ENCODE measurements at regions not wholly inside any gene's neighbourhood (a gene's known extent, or its start where the extent isn't known, plus 50 kb on each side); places are given as distances from the start of the nearest gene placed in this dataset.

GRCh38 chr12:98371419-98371818 is 144.0 kb upstream of the TMPO start:
- H3K9ac ChIP-seq (ENCODE audit: low read depth, low read length) = no peak overlapping the region
- no peaks in the 10 kb centered on the region for H3K9me3 ChIP-seq (ENCODE audit: control insufficient read depth, insufficient read depth, low read length)
- no peaks in the 10 kb centered on the region for H3K36me3 ChIP-seq (ENCODE audit: insufficient read depth, low read length)
- peaks cover 8% of the 10 kb centered on the region; the same call in 1 of the 2 replicates for H3K4me1 ChIP-seq (ENCODE audit: insufficient read depth, low read length)

- Histone ChIP-seq H3K9me3 (ENCODE audit: control insufficient read depth, insufficient read depth, low read length) (no peaks in the 10 kb centered on the region), H3K9ac (ENCODE audit: low read depth, low read length) (no peak overlapping the region), H3K4me1 (ENCODE audit: insufficient read depth, low read length) (peaks cover 8% of the 10 kb centered on the region; the same call in 1 of the 2 replicates), H3K36me3 (ENCODE audit: insufficient read depth, low read length) (no peaks in the 10 kb centered on the region)
These were observed 142.9 kb upstream of the TMPO start for GRCh38 chr12:98372340-98373024.

GRCh38 chr12:98373025-98373554 is 142.3 kb upstream of the TMPO start:
- Histone ChIP-seq H3K9ac (ENCODE audit: low read depth, low read length) (no peak overlapping the region), H3K4me1 (ENCODE audit: insufficient read depth, low read length) (peaks cover 8% of the 10 kb centered on the region; the same call in 1 of the 2 replicates), H3K36me3 (ENCODE audit: insufficient read depth, low read length) (no peaks in the 10 kb centered on the region), H3K9me3 (ENCODE audit: control insufficient read depth, insufficient read depth, low read length) (no peaks in the 10 kb centered on the region)

GRCh38 chr12:98374007-98374406 is 141.4 kb upstream of the TMPO start:
- Histone ChIP-seq H3K9ac (ENCODE audit: low read depth, low read length) (no peak overlapping the region), H3K4me1 (ENCODE audit: insufficient read depth, low read length) (peaks cover 8% of the 10 kb centered on the region; the same call in 1 of the 2 replicates), H3K9me3 (ENCODE audit: control insufficient read depth, insufficient read depth, low read length) (no peaks in the 10 kb centered on the region), H3K36me3 (ENCODE audit: insufficient read depth, low read length) (no peaks in the 10 kb centered on the region)

- Histone ChIP-seq H3K36me3 (ENCODE audit: insufficient read depth, low read length) (no peaks in the 10 kb centered on the region), H3K4me1 (ENCODE audit: insufficient read depth, low read length) (no peaks in the 10 kb centered on the region), H3K9me3 (ENCODE audit: control insufficient read depth, insufficient read depth, low read length) (no peaks in the 10 kb centered on the region), H3K9ac (ENCODE audit: low read depth, low read length) (no peak overlapping the region)
These were observed 136.3 kb upstream of the TMPO start for GRCh38 chr12:98379106-98379505.

GRCh38 chr12:98385641-98386040 is 129.7 kb upstream of the TMPO start:
- Histone ChIP-seq H3K9me3 (ENCODE audit: control insufficient read depth, insufficient read depth, low read length) (no peaks in the 10 kb centered on the region; the same call in 1 of the 2 replicates), H3K4me1 (ENCODE audit: insufficient read depth, low read length) (no peaks in the 10 kb centered on the region)

GRCh38 chr12:98387444-98387843 is 127.9 kb upstream of the TMPO start:
- Histone ChIP-seq H3K9me3 (ENCODE audit: control insufficient read depth, insufficient read depth, low read length) (no peaks in the 10 kb centered on the region; the same call in 1 of the 2 replicates), H3K36me3 (ENCODE audit: insufficient read depth, low read length) (no peaks in the 10 kb centered on the region), H3K4me1 (ENCODE audit: insufficient read depth, low read length) (no peaks in the 10 kb centered on the region), H3K9ac (ENCODE audit: low read depth, low read length) (no peak overlapping the region)

More at GRCh38 chr12:98385641-98386040, 129.7 kb upstream of the TMPO start:
- H3K9ac ChIP-seq (ENCODE audit: low read depth, low read length) = no peak overlapping the region
- no peaks in the 10 kb centered on the region for H3K36me3 ChIP-seq (ENCODE audit: insufficient read depth, low read length)

- H3K9ac ChIP-seq (ENCODE audit: low read depth, low read length) = no peak overlapping the region
- no peaks in the 10 kb centered on the region for H3K4me1 ChIP-seq (ENCODE audit: insufficient read depth, low read length)
- no peaks in the 10 kb centered on the region for H3K36me3 ChIP-seq (ENCODE audit: insufficient read depth, low read length)
- H3K9me3 ChIP-seq (ENCODE audit: control insufficient read depth, insufficient read depth, low read length) = no peaks in the 10 kb centered on the region; the same call in 1 of the 2 replicates
These were observed 127.3 kb upstream of the TMPO start for GRCh38 chr12:98388126-98388525.

- no peaks in the 10 kb centered on the region for H3K36me3 ChIP-seq (ENCODE audit: insufficient read depth, low read length)
- no peaks in the 10 kb centered on the region for H3K4me1 ChIP-seq (ENCODE audit: insufficient read depth, low read length)
- no peaks in the 10 kb centered on the region; the same call in 1 of the 2 replicates for H3K9me3 ChIP-seq (ENCODE audit: control insufficient read depth, insufficient read depth, low read length)
- H3K9ac ChIP-seq (ENCODE audit: low read depth, low read length) = no peak overlapping the region
These were observed 125.8 kb upstream of the TMPO start for GRCh38 chr12:98389593-98389992.

- Histone ChIP-seq H3K9me3 (ENCODE audit: control insufficient read depth, insufficient read depth, low read length) (no peaks in the 10 kb centered on the region), H3K36me3 (ENCODE audit: insufficient read depth, low read length) (no peaks in the 10 kb centered on the region), H3K4me1 (ENCODE audit: insufficient read depth, low read length) (peaks cover 19% of the 10 kb centered on the region), H3K9ac (ENCODE audit: low read depth, low read length) (peak overlapping the region; percentile 55; the same call in 1 of the 2 replicates)
These were observed 117.9 kb upstream of the TMPO start for GRCh38 chr12:98397323-98398105.

GRCh38 chr12:98399532-98399931 is 115.9 kb upstream of the TMPO start:
- no peaks in the 10 kb centered on the region for H3K9me3 ChIP-seq (ENCODE audit: control insufficient read depth, insufficient read depth, low read length)
- H3K9ac ChIP-seq (ENCODE audit: low read depth, low read length) = no peak overlapping the region
- H3K4me1 ChIP-seq (ENCODE audit: insufficient read depth, low read length) = peaks cover 26% of the 10 kb centered on the region
- no peaks in the 10 kb centered on the region for H3K36me3 ChIP-seq (ENCODE audit: insufficient read depth, low read length)

- Histone ChIP-seq H3K36me3 (ENCODE audit: insufficient read depth, low read length) (no peaks in the 10 kb centered on the region), H3K4me1 (ENCODE audit: insufficient read depth, low read length) (peaks cover 33% of the 10 kb centered on the region), H3K9me3 (ENCODE audit: control insufficient read depth, insufficient read depth, low read length) (no peaks in the 10 kb centered on the region), H3K9ac (ENCODE audit: low read depth, low read length) (no peak overlapping the region)
These were observed 114.0 kb upstream of the TMPO start for GRCh38 chr12:98401427-98401826.

GRCh38 chr12:98402091-98402490 is 113.3 kb upstream of the TMPO start:
- Histone ChIP-seq H3K9ac (ENCODE audit: low read depth, low read length) (no peak overlapping the region), H3K4me1 (ENCODE audit: insufficient read depth, low read length) (peaks cover 33% of the 10 kb centered on the region), H3K9me3 (ENCODE audit: control insufficient read depth, insufficient read depth, low read length) (peaks cover 1% of the 10 kb centered on the region; the same call in 1 of the 2 replicates), H3K36me3 (ENCODE audit: insufficient read depth, low read length) (no peaks in the 10 kb centered on the region)

- peaks cover 6% of the 10 kb centered on the region; the same call in 1 of the 2 replicates for H3K9me3 ChIP-seq (ENCODE audit: control insufficient read depth, insufficient read depth, low read length)
- H3K4me1 ChIP-seq (ENCODE audit: insufficient read depth, low read length) = peaks cover 33% of the 10 kb centered on the region
- no peaks in the 10 kb centered on the region for H3K36me3 ChIP-seq (ENCODE audit: insufficient read depth, low read length)
- H3K9ac ChIP-seq (ENCODE audit: low read depth, low read length) = no peak overlapping the region
These were observed 112.7 kb upstream of the TMPO start for GRCh38 chr12:98402671-98403070.
